ENCODE measurements at regions not wholly inside any gene's neighbourhood (a gene's known extent, or its start where the extent isn't known, plus 50 kb on each side); places are given as distances from the start of the nearest gene placed in this dataset.
A peak's percentile ranks its signal among the peaks of the same experiment; 100 is the strongest.
"Not testable (repeated sequence)": the region's sequence is repeated elsewhere in the genome, so short reads cannot be mapped to it uniquely, and the experiment has no call there.

- DNase-seq = no peak
Observed at GRCh38 chr2:136715146-136715545, 50.2 kb upstream of the THSD7B start.

DNA sequence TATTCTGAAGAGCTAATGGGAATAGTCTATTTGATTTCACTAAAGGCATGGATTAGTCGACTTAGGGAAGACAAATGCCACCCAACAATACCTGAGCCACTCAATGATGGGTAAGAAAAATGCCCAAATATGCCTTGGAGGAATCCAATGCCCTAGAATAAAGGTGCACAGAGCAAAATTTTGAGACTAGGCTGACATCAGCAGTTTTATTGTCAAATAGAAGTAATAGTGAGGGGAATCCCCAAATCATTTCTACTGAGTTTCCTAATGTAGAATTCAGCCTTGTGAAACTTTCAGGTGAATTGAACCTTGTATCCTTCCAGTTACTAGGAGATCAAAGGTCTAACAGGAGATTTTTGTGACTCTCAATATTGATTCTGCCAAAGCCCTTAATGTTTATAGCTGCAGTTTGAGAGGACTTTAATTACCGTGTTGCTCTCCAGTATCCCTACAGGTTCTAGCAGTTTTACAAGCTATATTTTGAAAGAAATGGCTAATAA is 50.8 kb upstream of the THSD7B start:
- no peak for DNase-seq

GRCh38 chr2:136713739-136714138 is 51.6 kb upstream of the THSD7B start:
- no peak for DNase-seq

GRCh38 chr2:136705336-136705735 is 60.0 kb upstream of the THSD7B start:
- DNase-seq = no peak

DNA sequence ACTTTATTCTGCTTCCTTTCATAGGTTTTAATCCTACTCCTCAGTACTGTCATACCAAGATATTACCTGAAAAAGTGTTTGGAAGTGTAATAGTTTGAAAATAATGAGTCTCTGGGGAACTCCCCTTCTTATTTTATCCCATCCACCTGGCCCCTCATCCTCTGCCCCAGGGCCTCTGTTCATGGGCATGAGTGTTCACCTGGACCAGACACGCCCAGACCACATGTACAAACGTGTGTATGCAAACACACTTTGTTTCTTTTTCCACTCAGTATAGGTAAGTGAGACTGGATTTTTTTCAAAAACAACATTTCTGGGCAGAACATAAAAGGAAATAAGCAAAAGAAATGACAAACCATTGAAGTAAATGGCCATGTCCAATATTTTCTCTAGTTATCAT is 62.1 kb upstream of the THSD7B start:
- DNase-seq = peak; percentile 29

DNA sequence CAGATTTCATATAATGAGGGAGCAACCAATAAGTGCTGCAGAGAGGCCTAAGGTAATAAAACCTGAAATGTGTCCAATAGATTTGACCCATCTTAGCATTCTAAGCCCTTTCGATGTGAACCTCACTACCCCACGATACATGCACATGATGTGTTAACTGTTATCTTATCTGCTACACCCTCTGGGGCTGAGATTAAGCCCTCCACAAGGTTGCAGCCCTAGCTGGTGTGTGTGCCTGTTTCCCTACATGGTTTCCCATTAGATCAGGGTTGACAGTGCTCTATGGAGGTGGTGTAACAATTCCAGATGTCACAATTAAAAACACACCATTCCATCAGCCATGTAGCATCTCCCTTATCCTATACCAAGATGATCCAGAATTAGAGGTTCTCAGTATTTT is 68.9 kb upstream of the THSD7B start:
- no peak for DNase-seq

GRCh38 chr2:136693966-136694365 is 71.4 kb upstream of the THSD7B start:
- no peak for DNase-seq

GRCh38 chr2:136680079-136680478 is 85.3 kb upstream of the THSD7B start:
- not testable (repeated sequence) for DNase-seq

DNA sequence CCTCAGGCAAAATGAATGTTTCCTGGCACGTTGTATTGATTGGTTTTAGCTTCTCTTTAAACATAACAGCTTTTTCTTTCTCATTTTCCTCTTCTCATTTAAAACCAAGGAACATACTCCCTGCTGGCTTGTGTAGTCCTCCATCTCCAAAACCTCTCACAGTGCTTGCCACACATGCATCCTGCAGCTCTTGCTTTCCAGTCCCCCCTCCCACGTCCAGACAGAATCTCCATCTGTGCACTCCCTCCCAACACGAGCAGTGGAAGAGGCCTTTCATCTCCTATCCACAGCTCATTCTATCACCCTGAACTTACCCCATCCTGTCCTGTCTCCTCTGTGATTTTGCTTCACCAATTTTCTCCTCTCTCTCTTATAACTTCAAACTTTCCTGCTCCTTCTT is 99.6 kb upstream of the THSD7B start:
- DNase-seq = no peak

DNA sequence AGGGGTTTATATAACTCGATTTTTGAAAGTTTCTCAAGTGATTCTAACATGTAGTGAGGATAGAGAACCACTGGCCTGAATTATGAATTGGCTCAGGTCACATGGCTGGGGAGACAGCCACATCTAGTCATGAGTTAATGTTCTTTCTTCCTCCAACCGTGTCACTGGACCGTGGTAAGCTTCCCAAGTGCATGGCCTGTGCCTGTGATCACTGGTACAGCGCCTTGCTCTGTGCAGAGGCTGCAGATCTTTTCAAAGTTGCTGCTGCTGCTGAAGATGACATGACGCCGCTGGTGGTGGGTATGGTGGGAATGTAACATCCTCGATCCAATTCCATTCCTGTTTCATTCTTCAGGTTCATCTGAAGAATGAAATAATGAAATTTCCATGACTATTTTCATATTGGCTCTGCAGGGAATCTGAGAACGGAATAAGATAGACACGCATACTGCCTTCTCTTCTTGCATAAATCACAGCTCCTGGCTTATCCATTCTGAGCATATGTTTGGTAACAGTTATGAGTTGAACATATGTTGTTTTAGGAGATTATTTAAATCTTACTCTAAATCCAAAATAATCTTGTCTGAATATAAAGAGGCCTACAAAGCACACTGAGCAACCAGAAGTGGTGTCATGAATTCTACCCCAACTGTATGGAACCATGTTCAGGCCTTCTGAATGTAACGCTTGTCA is 100.5 kb upstream of the THSD7B start:
- DNase-seq = no peak

GRCh38 chr2:136658201-136658600 is 107.1 kb upstream of the THSD7B start:
- peak; percentile 40 for DNase-seq

- no peak for DNase-seq
Observed at GRCh38 chr2:136653861-136654260, 111.5 kb upstream of the THSD7B start.

DNA sequence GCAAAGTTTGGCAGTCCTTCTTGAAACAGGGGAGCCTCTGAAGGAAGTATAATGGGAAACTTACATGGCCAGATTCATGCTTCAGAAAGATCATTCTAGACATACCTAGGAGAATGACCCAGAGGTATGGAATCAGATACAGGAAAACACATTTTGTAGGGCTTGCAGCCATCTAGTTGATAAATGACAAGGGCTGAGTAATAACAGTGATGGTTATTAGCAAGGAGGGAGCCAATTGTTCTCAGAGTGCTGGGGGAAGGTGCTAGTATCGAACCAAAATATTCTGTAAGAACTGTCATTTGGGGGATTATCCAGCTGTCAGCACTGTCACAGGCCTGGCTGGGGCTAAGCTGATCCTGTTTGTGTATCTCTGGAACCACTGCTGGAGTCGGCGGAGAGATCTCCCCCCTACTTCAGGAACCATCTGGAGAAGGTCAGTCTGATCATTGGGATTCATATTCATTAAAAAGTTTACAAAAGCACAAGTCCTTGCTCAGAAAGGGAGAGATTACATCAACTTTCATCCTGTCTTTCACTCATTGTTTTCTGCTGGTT is 113.8 kb upstream of the THSD7B start:
- no peak for DNase-seq

DNA sequence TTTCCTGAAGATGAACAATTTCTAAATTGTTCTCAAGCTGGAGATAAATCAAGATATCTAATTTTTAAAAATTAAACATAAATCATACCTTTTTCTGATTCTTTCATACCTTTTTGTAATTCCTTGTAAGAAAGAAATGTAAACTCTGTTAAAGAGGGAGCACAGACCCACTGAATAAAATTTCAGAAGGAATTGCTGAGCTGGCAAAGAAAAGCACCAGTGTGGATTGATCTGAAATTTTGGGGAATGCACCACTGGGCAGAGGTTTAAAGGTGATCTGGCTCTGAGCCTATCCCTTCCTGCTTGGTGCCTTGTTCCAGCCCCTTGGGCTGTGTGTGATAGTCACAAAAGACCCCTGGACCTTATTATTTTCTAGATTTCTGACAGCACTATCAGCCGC is 118.3 kb upstream of the THSD7B start:
- no peak for DNase-seq

- peak; percentile 94 for DNase-seq
Observed at GRCh38 chr2:136645236-136645828, 120.0 kb upstream of the THSD7B start.

DNA sequence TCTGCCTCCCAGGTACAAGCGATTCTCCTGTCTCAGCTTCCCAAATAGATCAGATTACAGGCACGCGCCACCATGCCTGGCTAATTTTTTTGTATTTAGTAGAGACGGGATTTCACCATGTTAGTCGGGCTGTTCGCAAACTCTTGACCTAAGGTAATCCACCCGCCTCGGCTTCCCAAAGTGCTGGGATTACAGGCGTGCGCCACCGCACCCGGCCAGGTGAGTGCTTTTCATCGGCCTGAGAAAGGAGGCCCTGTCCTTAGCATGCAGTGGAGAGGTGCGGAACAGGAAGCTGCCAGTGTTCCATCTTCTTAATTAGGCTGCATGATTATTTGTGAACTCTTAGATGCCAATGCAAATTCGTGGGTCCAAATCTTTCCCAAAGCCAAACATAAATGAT is 125.7 kb upstream of the THSD7B start:
- no peak for DNase-seq

- DNase-seq = no peak
Observed at GRCh38 chr2:136638193-136638592, 127.2 kb upstream of the THSD7B start.

DNA sequence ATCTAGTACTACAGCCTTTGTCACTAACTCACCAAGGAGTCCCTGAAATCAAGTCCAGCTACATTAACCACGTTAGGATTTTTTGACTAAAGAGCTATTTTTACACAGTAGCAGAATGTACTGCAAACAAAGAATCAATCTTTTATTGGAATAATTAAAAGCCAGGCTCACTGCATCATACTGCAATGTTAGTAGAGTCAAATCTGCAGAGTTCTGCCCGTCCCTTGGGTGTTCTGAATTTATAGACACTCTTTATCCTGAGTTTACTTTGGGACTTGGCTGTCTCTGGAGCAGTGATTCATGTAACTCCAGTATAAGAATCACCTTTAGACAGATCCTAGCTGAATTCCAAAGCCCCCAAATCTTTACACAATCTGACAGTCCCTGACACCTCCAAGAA is 127.9 kb upstream of the THSD7B start:
- DNase-seq = no peak

- DNase-seq = no peak
Observed at GRCh38 chr2:136628490-136628889, 136.9 kb upstream of the THSD7B start.

GRCh38 chr2:136613096-136613495 is 152.2 kb upstream of the THSD7B start:
- no peak for DNase-seq

- DNase-seq = no peak
Observed at GRCh38 chr2:136612079-136612478, 153.3 kb upstream of the THSD7B start.

- DNase-seq = no peak
Observed at GRCh38 chr2:136611451-136611850, 153.9 kb upstream of the THSD7B start.

DNA sequence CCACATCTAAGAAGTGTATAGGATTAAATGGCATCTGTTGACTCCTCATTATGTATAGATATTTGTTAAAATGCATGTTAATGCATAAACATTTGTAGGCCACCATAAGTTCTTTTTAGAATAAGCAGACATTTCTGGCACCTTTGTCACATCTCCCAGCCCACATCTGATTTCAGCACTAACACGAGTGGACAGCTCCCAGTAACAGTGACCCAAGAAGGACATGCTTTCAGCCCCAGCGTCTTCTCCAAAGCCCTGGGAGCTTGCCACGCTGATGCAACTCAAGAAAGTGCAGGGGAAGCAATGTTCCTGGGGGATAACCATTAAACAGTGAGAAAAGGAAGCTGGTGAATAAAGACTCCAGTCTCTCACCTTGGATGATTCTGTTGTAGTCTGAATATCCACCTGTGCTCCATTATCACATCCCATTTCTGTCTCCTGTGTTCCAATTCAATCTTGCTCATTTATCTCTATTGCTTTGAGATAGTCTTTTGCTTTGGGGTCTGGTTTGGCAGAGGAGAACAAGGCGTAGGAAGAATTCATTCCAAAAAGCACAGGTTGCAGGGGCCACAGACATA is 182.6 kb upstream of the THSD7B start:
- no peak for DNase-seq

GRCh38 chr2:136572335-136572734 is 193.0 kb upstream of the THSD7B start:
- no peak for DNase-seq

Measured in DMS79 treated with DMSO at 0.1 percent for 48 hours (cell line).